ENCODE measurements at regions not wholly inside any gene's neighbourhood (a gene's known extent, or its start where the extent isn't known, plus 50 kb on each side); places are given as distances from the start of the nearest gene placed in this dataset.
A peak's percentile ranks its signal among the peaks of the same experiment; 100 is the strongest.

GRCh38 chr16:85379041-85380001 is 233.8 kb upstream of the GSE1 start:
- Mint-ChIP-seq H3K36me3 (ENCODE audit: low read depth) (no peaks in the 10 kb centered on the region), H3K4me1 (peaks cover 69% of the 10 kb centered on the region), H3K9me3 (no peaks in the 10 kb centered on the region), H3K27me3 (ENCODE audit: low read depth, poor library complexity) (peaks cover 17% of the 10 kb centered on the region), H3K4me3 (no peak overlapping the region), H3K27ac (no peak overlapping the region)
- TF ChIP-seq, protein P1, sequence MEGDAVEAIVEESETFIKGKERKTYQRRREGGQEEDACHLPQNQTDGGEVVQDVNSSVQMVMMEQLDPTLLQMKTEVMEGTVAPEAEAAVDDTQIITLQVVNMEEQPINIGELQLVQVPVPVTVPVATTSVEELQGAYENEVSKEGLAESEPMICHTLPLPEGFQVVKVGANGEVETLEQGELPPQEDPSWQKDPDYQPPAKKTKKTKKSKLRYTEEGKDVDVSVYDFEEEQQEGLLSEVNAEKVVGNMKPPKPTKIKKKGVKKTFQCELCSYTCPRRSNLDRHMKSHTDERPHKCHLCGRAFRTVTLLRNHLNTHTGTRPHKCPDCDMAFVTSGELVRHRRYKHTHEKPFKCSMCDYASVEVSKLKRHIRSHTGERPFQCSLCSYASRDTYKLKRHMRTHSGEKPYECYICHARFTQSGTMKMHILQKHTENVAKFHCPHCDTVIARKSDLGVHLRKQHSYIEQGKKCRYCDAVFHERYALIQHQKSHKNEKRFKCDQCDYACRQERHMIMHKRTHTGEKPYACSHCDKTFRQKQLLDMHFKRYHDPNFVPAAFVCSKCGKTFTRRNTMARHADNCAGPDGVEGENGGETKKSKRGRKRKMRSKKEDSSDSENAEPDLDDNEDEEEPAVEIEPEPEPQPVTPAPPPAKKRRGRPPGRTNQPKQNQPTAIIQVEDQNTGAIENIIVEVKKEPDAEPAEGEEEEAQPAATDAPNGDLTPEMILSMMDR (IDR thresholded peaks at IDR 0.05) = no peak
- DNase-seq = no peak

DNA sequence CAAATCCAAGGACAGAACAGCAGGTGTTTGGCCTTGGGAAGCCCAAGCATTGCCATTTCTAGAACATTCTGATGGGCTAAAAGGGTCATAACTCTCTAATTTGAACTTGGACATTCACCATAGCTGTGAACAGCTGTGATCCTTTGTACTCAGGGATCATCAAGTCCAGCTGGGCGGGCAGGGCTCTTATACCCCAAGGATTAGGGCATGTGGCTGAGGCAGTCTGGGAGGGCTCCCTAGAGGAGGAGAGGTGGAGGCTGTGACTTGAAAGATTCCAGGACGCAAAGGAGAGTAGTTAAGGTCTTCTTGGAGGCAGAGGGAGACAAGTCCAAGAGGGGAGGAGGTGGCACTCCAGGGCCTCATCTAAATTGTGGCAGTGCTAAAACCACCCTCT is 233.1 kb upstream of the GSE1 start:
- no peak for DNase-seq
- H3K9me3 Mint-ChIP-seq = no peaks in the 10 kb centered on the region
- TF ChIP-seq, protein P1 (IDR thresholded peaks at IDR 0.05) = no peak
- H3K27ac Mint-ChIP-seq = no peak overlapping the region
- H3K4me3 Mint-ChIP-seq = peak overlapping the region; percentile 31
- H3K36me3 Mint-ChIP-seq (ENCODE audit: low read depth) = no peaks in the 10 kb centered on the region
- peaks cover 16% of the 10 kb centered on the region for H3K27me3 Mint-ChIP-seq (ENCODE audit: low read depth, poor library complexity)
- H3K4me1 Mint-ChIP-seq = peaks cover 75% of the 10 kb centered on the region

- Mint-ChIP-seq H3K36me3 (ENCODE audit: low read depth) (no peaks in the 10 kb centered on the region), H3K27ac (peak overlapping the region; percentile 18), H3K27me3 (ENCODE audit: low read depth, poor library complexity) (peaks cover 11% of the 10 kb centered on the region), H3K4me3 (no peak overlapping the region), H3K9me3 (no peaks in the 10 kb centered on the region), H3K4me1 (peaks cover 83% of the 10 kb centered on the region)
- DNase-seq = no peak
- TF ChIP-seq, protein P1 (IDR thresholded peaks at IDR 0.05) = no peak
Measured at GRCh38 chr16:85380905-85381737, 232.0 kb upstream of the GSE1 start.

DNA sequence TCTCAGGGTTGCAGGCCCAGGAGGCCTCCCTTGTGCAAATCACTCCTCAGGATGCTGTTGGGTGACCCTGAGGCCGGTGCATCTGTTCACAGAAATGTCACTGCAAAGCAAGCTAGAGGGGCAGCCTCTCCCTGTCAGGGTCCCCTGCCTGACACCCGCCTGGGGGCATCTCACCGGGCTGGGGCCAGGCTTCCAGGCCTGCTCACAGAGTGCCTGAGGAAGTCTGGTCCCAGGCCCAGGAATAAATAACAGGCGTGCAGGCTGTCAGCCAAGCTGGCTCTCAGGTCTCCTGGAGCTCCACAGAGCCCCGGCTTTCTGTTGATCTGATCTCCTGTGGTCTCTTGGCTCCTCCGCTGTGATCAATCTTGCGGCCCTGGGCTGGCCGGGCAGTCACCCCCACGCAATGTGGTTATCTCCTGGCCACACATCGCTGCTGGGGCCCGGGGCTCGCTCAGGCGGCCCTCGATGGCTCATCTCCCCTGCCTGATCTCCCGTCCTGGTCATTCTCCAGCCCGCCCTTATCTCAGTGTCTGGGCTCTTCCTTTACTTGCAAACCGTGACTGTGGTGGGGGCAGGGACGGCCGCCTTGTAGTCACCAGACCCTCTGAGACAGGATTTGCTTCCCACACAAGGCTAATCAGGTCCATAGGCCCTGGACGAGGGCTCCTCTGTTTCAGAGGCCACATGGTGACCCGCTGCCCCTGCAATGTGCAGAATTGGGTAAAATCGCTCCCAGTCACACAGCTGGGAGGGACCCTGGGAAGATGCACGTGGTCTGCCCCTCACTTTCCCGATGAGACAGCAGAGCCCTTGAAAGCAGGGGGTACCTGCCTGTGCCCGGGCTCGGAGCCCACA is 231.2 kb upstream of the GSE1 start:
- Mint-ChIP-seq H3K9me3 (no peaks in the 10 kb centered on the region), H3K4me3 (no peak overlapping the region), H3K27ac (peak overlapping the region; percentile 98), H3K27me3 (ENCODE audit: low read depth, poor library complexity) (peaks cover 10% of the 10 kb centered on the region), H3K4me1 (peaks cover 85% of the 10 kb centered on the region), H3K36me3 (ENCODE audit: low read depth) (no peaks in the 10 kb centered on the region)
- TF ChIP-seq, protein P1 (IDR thresholded peaks at IDR 0.05) = no peak
- DNase-seq = peak; percentile 73

GRCh38 chr16:85382717-85383118 is 230.4 kb upstream of the GSE1 start:
- peaks cover 86% of the 10 kb centered on the region for H3K4me1 Mint-ChIP-seq

More at GRCh38 chr16:85382717-85383118, 230.4 kb upstream of the GSE1 start:
- Mint-ChIP-seq H3K27me3 (ENCODE audit: low read depth, poor library complexity) (peaks cover 7% of the 10 kb centered on the region), H3K36me3 (ENCODE audit: low read depth) (no peaks in the 10 kb centered on the region), H3K4me3 (no peak overlapping the region), H3K9me3 (no peaks in the 10 kb centered on the region), H3K27ac (no peak overlapping the region)
- DNase-seq = no peak
- TF ChIP-seq, protein P1 (IDR thresholded peaks at IDR 0.05) = no peak

Measured in nephron progenitor cell (in vitro differentiated cells).